GM18870 (cell line): ENCODE measurements at regions not wholly inside any gene's neighbourhood (a gene's known extent, or its start where the extent isn't known, plus 50 kb on each side); places are given as distances from the start of the nearest gene placed in this dataset.

Experiments
- ATAC-seq: cut with Tn5 transposase; IDR thresholded peaks from one replicate; pipeline ENCODE4 v1.9.1; 2021; ENCODE audit warnings: moderate library complexity; ENCODE audit not compliant: unreplicated experiment

- ATAC-seq = no peak
Observed at GRCh38 chr17:37796076-37796475, 51.2 kb upstream of the HNF1B start.
